ENCODE measurements at regions not wholly inside any gene's neighbourhood (a gene's known extent, or its start where the extent isn't known, plus 50 kb on each side); places are given as distances from the start of the nearest gene placed in this dataset.

GRCh38 chr11:119941636-119942411, 196.1 kb downstream of the TRIM29 start (continued):
- TF ChIP-seq, protein P1, sequence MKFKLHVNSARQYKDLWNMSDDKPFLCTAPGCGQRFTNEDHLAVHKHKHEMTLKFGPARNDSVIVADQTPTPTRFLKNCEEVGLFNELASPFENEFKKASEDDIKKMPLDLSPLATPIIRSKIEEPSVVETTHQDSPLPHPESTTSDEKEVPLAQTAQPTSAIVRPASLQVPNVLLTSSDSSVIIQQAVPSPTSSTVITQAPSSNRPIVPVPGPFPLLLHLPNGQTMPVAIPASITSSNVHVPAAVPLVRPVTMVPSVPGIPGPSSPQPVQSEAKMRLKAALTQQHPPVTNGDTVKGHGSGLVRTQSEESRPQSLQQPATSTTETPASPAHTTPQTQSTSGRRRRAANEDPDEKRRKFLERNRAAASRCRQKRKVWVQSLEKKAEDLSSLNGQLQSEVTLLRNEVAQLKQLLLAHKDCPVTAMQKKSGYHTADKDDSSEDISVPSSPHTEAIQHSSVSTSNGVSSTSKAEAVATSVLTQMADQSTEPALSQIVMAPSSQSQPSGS (IDR thresholded peaks at IDR 0.05; ENCODE audit: low read length), result no peak
- no peak for TF ChIP-seq ZSCAN29 (IDR thresholded peaks at IDR 0.05)
- TF ChIP-seq NR2C1 (IDR thresholded peaks at IDR 0.05), result no peak

DNA sequence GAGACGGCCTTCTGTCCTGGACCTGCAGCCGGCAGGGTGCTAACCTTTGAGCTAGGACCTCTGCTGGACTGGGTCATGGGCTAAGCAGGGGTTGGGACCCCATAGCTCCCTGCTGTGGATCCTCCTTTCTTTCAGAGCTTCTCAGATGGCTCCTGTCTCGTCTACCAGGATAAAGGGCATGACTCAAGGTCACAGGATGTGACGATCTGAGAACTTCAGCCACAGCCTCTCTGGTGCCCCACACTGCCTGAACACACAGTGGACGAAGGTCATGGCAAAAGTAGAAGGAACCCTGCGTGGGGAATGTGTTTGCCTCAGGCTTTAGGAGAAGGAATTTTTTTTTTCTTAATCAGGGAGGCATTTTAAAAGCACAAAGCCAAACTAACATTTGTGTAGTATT, 196.7 kb downstream of the TRIM29 start:
- in situ Hi-C loops (cut with MboI) (no loop called here), intact Hi-C loops (cut with micrococcal nuclease; ENCODE audit: unreplicated experiment) (no loop called here)
- no TSS peak for BruUV-seq (replicated peaks)
- ChIA-PET RAD21 (ENCODE audit: unreplicated experiment) (no interaction called here), POLR2A (no interaction called here), CTCF (no interaction called here), SMC1A (ENCODE audit: uncharacterized antibody, unreplicated experiment) (interaction anchor here (1.0 kb wide), 1 partner anchor 10 kb away, joined by 3 read pairs; no protein-coding TSS in a partner anchor)
- H3K9ac ChIP-seq (ENCODE audit: control insufficient read depth, insufficient read depth, low read length), result no peak overlapping the region
- H3K27me3 ChIP-seq (replicated peaks in 1 of 2; ENCODE audit: control insufficient read depth in 2 of 2, insufficient read depth in 2 of 2, low read length in 1 of 2), result no peaks in the 10 kb centered on the region; a peak in 1 of 4 replicates
- no peak for FAIRE-seq
- no peak overlapping the region for H3K4me2 ChIP-seq (ENCODE audit: control insufficient read depth, insufficient read depth)
- H3K4me1 ChIP-seq (ENCODE audit: control insufficient read depth, insufficient read depth, low read length), result no peaks in the 10 kb centered on the region; the same call in 1 of the 2 replicates
- DNase-seq (ENCODE audit: low read depth, low spot score), result no peak
- WGBS (ENCODE audit: insufficient coverage, insufficient replicate concordance, low lambda C conversion rate, missing lambda C conversion rate), result 5% methylated on average over 6 of the region's 6 CpGs
- H3K79me2 ChIP-seq (ENCODE audit: control insufficient read depth, insufficient read depth, low read length), result no peaks in the 10 kb centered on the region
- ATAC-seq, result no peak
- H3K36me3 ChIP-seq (ENCODE audit: control insufficient read depth in 2 of 2, insufficient read depth in 2 of 2, low read length in 1 of 2), result no peaks in the 10 kb centered on the region
- no peak overlapping the region for H3K27ac ChIP-seq (ENCODE audit: control insufficient read depth, insufficient read depth)
- H4K20me1 ChIP-seq (ENCODE audit: control insufficient read depth, insufficient read depth), result no peaks in the 10 kb centered on the region
- no peaks in the 10 kb centered on the region for H3K9me3 ChIP-seq (replicated peaks; ENCODE audit: control insufficient read depth, insufficient read depth, low read length)
- no peak overlapping the region for H2AFZ ChIP-seq (ENCODE audit: control insufficient read depth, low read depth, low read length)
- no peak overlapping the region for H3K4me3 ChIP-seq
- TF ChIP-seq SIX5 (IDR thresholded peaks at IDR 0.05; ENCODE audit: low read depth, low read length, severe bottlenecking), result no peak
- no peak for TF ChIP-seq CBX3 (IDR thresholded peaks at IDR 0.05; ENCODE audit: borderline replicate concordance, low read depth)
- no peak for TF ChIP-seq SRF (IDR thresholded peaks at IDR 0.05; ENCODE audit: low read depth in 2 of 2, low read length in 2 of 2)
- TF ChIP-seq, protein P2, sequence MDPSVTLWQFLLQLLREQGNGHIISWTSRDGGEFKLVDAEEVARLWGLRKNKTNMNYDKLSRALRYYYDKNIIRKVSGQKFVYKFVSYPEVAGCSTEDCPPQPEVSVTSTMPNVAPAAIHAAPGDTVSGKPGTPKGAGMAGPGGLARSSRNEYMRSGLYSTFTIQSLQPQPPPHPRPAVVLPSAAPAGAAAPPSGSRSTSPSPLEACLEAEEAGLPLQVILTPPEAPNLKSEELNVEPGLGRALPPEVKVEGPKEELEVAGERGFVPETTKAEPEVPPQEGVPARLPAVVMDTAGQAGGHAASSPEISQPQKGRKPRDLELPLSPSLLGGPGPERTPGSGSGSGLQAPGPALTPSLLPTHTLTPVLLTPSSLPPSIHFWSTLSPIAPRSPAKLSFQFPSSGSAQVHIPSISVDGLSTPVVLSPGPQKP (IDR thresholded peaks at IDR 0.05; ENCODE audit: low read depth, low read length), result no peak
- no peak for TF ChIP-seq ETV6 (conservative IDR thresholded peaks at IDR 0.05 in 1 of 2, IDR thresholded peaks at IDR 0.05 in 1 of 2; ENCODE audit: borderline replicate concordance in 1 of 2, low read depth in 1 of 2)
- TF ChIP-seq STAT3 (IDR thresholded peaks at IDR 0.05; ENCODE audit: low read depth, low read length), result no peak
- no peak for TF ChIP-seq SPI1 (IDR thresholded peaks at IDR 0.05; ENCODE audit: borderline replicate concordance, insufficient read depth, low read depth, low read length)
- TF ChIP-seq TBL1XR1 (IDR thresholded peaks at IDR 0.05; ENCODE audit: low read depth, low read length), result no peak
- no peak for TF ChIP-seq DPF2 (IDR thresholded peaks at IDR 0.05)
- no peak for TF ChIP-seq PAX5 (IDR thresholded peaks at IDR 0.05; ENCODE audit: borderline replicate concordance, low read depth, low read length)
- no peak for TF ChIP-seq MXI1 (IDR thresholded peaks at IDR 0.05; ENCODE audit: low read depth, low read length)
- TF ChIP-seq FOXM1 (IDR thresholded peaks at IDR 0.05; ENCODE audit: low read depth, low read length), result no peak
- TF ChIP-seq STAT1 (conservative IDR thresholded peaks at IDR 0.05), result no peak
- TF ChIP-seq JUNB (IDR thresholded peaks at IDR 0.05), result no peak
